Calu3 (cell line): ENCODE measurements at regions not wholly inside any gene's neighbourhood (a gene's known extent, or its start where the extent isn't known, plus 50 kb on each side); places are given as distances from the start of the nearest gene placed in this dataset.

Experiments used
- BruUV-seq: library from RNA; stranded (reverse); fragments of 400-500 nt; replicated peaks from 2 replicates; lab custom pipeline; 2021; lab: Mats Ljungman, UMichigan
- CTCF ChIA-PET: fragments of 300-600 bp; sonication (Branson Sonifier 250); formaldehyde crosslinking; loops from one replicate; lab custom pipeline; 2022; ENCODE audit warnings: antibody characterized with exemption; lab: Charles Lee
- DNase-seq: peaks from one replicate; pipeline ENCODE4 v3.0.0; 2022
- H3K27ac Mint-ChIP-seq: one replicate; pipeline ENCODE4 v1.8.0; 2022; ENCODE audit warnings: mixed read lengths; ENCODE audit not compliant: unreplicated experiment
- H3K27me3 Mint-ChIP-seq: one replicate; pipeline ENCODE4 v1.8.0; 2022; ENCODE audit warnings: mixed read lengths; ENCODE audit not compliant: unreplicated experiment
- H3K36me3 Mint-ChIP-seq: one replicate; pipeline ENCODE4 v1.8.0; 2022; ENCODE audit warnings: mild to moderate bottlenecking, moderate library complexity, mixed read lengths; ENCODE audit not compliant: insufficient read depth, unreplicated experiment
- H3K4me1 Mint-ChIP-seq: one replicate; pipeline ENCODE4 v1.8.0; 2022; ENCODE audit warnings: mild to moderate bottlenecking, low read depth, mixed read lengths; ENCODE audit not compliant: unreplicated experiment
- H3K4me3 Mint-ChIP-seq: one replicate; pipeline ENCODE4 v1.8.0; 2022; ENCODE audit warnings: mild to moderate bottlenecking, low read depth, moderate library complexity, mixed read lengths; ENCODE audit not compliant: unreplicated experiment
- H3K9me3 Mint-ChIP-seq: one replicate; pipeline ENCODE4 v1.8.0; 2022; ENCODE audit warnings: low read depth, mixed read lengths; ENCODE audit not compliant: unreplicated experiment
- intact Hi-C: fragments of 100-400 bp; cut with micrococcal nuclease; formaldehyde crosslinking; loops from one replicate; pipeline ENCODE4 v1.10.0; 2022; ENCODE audit not compliant: unreplicated experiment
- TF ChIP-seq, protein P1 (sequence below): fragments of 200-600 bp; IDR thresholded peaks from one replicate; pipeline ENCODE4 v1.8.0; 2022; ENCODE audit warnings: antibody characterized with exemption; ENCODE audit not compliant: unreplicated experiment

DNA sequence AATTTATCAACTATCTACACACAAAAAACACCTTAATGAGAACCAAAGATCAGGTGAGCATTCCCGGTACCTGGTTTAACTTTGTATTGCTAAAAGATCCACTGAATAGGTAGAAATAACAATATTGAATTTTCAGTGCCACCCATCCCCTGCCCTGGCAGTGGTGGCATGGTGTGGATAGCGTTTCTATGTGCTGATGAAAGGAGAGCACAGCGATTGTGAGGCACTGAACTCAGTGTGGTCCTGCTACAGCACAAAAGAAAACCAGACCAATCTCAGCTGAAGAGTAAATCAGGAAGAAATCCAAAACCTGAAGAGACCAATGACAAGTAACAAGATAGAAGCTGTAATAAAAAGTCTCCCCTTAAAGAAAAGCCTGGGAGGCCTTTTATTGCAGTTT, 984.6 kb upstream of the AGA start:
- Mint-ChIP-seq H3K4me1 (no peaks in the 10 kb centered on the region), H3K27me3 (no peaks in the 10 kb centered on the region), H3K36me3 (no peaks in the 10 kb centered on the region), H3K9me3 (peaks cover 3% of the 10 kb centered on the region), H3K4me3 (no peak overlapping the region), H3K27ac (no peak overlapping the region)
- no TSS peak for BruUV-seq
- TF ChIP-seq, protein P1, sequence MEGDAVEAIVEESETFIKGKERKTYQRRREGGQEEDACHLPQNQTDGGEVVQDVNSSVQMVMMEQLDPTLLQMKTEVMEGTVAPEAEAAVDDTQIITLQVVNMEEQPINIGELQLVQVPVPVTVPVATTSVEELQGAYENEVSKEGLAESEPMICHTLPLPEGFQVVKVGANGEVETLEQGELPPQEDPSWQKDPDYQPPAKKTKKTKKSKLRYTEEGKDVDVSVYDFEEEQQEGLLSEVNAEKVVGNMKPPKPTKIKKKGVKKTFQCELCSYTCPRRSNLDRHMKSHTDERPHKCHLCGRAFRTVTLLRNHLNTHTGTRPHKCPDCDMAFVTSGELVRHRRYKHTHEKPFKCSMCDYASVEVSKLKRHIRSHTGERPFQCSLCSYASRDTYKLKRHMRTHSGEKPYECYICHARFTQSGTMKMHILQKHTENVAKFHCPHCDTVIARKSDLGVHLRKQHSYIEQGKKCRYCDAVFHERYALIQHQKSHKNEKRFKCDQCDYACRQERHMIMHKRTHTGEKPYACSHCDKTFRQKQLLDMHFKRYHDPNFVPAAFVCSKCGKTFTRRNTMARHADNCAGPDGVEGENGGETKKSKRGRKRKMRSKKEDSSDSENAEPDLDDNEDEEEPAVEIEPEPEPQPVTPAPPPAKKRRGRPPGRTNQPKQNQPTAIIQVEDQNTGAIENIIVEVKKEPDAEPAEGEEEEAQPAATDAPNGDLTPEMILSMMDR = no peak
- CTCF ChIA-PET = no interaction called here
- intact Hi-C loops = no loop called here
- no peak for DNase-seq

DNA sequence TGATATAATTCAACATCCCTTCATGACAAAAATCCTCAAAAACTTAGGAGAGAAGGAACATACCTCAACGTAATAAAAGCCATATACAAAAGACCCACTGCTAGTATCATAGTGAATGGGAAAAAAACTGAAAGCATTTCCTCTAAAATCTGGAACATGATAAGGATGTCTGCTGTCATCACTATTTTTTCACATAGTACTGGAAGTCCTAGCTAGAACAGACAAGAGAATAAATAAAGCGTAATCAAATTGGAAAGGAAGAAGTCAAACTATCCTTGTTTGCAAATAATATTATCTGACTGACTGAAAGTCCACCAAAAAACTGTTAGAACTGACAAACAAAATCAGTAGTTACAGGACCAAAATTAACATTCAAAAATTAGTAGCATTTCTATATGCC, 985.4 kb upstream of the AGA start:
- DNase-seq = no peak
- BruUV-seq = no TSS peak
- Mint-ChIP-seq H3K9me3 (no peaks in the 10 kb centered on the region), H3K36me3 (no peaks in the 10 kb centered on the region), H3K4me3 (no peak overlapping the region), H3K27ac (no peak overlapping the region), H3K27me3 (no peaks in the 10 kb centered on the region), H3K4me1 (no peaks in the 10 kb centered on the region)
- TF ChIP-seq, protein P1 = no peak
- intact Hi-C loops = no loop called here
- CTCF ChIA-PET = no interaction called here

DNA sequence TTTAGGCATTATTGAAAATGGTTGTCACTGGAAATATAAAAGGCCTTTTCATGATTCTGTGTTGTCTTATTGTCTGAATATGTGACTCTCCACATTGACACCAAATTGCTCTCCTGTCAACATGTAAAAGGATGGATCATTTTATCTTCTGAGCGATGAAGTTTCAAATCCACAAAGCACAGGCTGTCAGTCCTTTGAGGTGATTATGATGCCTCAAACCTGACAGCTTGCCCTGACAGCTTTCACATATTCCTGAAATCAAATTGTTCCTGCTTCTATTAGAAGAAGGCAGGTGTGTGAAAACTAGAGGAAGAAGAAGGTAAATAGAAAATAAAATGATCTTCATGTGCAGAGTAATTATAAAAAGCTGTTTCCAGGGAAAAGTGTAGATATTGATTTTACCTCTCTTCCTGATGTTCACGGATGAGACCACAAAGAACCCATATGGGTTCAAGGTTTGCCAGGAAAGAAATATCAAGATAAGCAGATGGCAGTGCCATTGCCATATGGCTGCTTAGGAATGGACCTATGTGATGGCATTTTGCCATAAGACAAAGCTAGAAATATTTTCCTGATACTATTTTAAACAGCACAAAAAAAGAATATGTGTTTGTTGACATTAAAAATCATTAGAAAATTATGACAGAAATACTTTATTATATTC, 1006.3 kb upstream of the AGA start:
- no peaks in the 10 kb centered on the region for H3K36me3 Mint-ChIP-seq
- no peak overlapping the region for H3K4me3 Mint-ChIP-seq
- BruUV-seq = no TSS peak
- no peak overlapping the region for H3K27ac Mint-ChIP-seq
- CTCF ChIA-PET = no interaction called here
- H3K9me3 Mint-ChIP-seq = peaks cover 7% of the 10 kb centered on the region
- no peaks in the 10 kb centered on the region for H3K27me3 Mint-ChIP-seq
- intact Hi-C loops = no loop called here
- DNase-seq = no peak
- H3K4me1 Mint-ChIP-seq = no peaks in the 10 kb centered on the region
- TF ChIP-seq, protein P1 = no peak

DNA sequence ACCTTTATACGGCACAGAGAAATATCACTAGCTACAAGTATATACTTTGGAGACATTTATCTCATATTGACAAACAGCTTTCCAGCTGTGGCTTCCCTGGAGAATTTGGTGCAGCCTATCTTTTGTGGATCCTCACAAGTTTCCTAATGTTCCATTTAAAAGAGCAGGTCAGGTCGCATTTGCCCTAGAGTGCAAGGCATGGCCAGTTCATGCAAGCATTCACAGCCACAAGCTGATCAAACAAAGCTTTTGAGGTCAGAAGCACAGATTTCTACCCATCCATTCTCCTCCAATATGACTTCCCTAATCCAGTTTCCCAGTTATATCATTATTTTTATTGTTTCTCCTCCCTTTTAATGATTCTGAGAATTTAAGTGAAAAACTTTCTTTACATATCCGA, 1008.4 kb upstream of the AGA start:
- TF ChIP-seq, protein P1 = no peak
- CTCF ChIA-PET = interaction anchor here (0.6 kb wide), 1 partner anchor 1782 kb away, joined by 3 read pairs; no protein-coding TSS in a partner anchor
- intact Hi-C loops = no loop called here
- H3K4me1 Mint-ChIP-seq = no peaks in the 10 kb centered on the region
- peaks cover 7% of the 10 kb centered on the region for H3K9me3 Mint-ChIP-seq
- H3K4me3 Mint-ChIP-seq = no peak overlapping the region
- no peaks in the 10 kb centered on the region for H3K27me3 Mint-ChIP-seq
- H3K36me3 Mint-ChIP-seq = no peaks in the 10 kb centered on the region
- DNase-seq = no peak
- H3K27ac Mint-ChIP-seq = no peak overlapping the region
- BruUV-seq = no TSS peak
